ENCODE measurements at regions not wholly inside any gene's neighbourhood (a gene's known extent, or its start where the extent isn't known, plus 50 kb on each side); places are given as distances from the start of the nearest gene placed in this dataset.
"Not testable (repeated sequence)": the region's sequence is repeated elsewhere in the genome, so short reads cannot be mapped to it uniquely, and the experiment has no call there.

DNA sequence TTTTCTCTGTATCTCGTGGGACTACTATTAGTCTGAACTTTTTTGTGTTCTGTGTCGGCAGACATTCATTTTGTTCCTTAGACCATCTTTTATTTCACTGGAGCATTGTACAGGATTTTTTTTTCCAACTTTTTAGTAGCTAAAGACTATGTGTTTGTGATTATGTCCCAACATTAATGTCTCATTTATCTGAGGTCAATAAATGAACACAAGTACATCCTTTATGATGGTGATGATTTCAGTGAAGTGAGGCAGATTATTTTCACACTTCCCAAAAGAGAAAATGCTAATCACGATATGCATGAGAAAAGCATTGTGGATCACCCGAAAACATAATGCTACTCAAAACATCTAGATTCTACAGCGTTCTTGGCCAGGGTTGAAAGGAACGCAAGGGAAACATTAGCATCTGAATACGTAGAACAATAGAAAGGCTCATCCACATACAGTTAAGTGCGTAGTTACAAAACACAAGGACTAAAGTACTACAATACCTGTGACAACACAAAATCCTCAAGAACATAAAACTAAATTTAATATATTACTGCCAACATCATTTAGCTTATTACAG lies 981.7 kb upstream of the NCAM2 start:
- no peak for DNase-seq

DNA sequence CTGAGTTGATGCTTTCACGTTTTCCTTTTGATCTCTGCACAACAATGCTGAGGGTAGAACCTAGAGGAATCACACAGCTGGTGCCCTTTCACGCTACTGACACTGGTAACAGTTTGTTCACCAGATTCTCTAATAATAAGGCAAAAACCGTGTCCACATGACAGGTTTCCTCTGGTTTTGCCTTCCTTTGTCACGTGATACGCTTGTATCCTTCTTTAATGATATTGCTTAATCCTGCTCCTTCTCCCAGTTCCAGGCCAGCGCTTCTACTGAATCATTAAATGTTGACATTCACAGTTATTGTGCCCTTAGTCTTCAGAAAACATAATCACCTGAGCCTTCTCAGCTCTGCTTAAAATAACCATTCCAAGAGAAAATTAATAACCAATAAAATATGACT lies 978.2 kb upstream of the NCAM2 start:
- DNase-seq: no peak

DNA sequence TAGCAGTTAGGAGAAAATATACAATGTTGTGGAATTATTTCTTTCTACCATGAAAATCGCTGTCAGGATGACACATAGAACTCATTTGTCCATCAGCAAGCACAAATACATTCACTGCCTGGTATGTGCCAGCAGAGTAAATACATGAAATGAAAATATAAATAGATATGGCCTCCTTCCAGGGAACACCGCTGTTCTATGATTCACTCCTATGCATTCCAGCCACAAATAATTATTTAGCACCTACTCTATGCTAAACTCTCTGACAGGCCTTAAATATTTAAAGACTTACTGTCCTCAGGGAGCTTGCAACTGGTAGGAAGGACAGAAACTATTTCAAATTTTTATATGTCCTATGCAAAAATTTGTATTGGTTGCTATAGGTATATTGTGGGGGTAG lies 975.0 kb upstream of the NCAM2 start:
- DNase-seq: no peak

DNA sequence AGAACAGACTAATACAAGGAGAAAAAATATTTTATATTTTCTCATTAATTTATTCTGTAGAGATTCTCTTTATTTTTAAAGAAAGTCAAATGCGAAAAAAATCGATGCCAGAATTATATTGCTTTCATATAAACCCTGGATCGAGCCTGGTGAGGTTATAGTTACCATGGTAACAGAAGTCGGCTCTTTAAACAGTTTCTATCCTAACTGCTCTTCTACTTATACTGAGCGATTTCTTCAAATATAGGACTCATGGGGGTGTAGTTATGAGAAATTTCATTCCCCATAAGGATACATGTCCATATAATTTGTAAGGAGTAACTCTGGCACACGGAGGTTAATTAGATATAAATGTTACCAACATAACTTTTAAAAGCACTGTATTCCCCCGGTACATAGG lies 973.5 kb upstream of the NCAM2 start:
- DNase-seq: no peak

DNA sequence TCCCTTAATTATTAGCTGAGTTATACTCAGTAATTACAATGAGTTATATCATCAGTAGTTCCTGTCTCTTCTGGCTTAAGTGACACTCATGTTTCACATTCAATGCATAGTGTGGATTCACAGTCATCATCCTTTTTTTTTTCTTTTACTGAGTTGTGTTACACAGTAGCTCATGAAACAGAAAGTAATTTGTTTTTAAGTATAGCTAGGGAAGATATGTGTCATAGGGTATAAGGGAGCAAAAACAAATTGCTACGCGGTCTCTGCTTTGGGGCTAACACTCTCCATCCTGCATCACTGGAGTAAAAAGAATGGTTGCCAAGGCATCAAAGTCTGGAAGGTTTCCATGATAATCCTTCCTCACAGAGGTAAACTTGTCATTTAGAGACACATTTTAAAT lies 971.7 kb upstream of the NCAM2 start:
- DNase-seq: no peak

DNA sequence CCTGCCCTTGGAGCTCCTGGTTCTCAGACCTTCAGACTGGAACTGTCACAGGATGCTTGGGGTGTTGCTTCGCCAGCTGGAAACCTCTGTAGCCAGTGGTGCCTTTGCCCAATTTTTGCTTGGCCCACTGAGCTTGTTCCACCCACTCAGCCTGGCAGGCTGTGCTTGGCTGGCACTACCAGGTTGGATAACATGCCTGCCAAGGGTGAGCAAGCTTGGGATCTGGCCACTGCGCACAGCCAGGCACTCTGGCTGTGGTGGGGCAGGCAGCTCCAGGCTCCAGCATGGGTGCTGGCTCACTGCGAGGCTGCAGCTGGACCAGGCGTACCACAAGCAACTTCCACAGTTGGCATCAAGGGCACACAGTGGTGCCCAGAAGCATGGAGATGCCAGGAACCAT lies 967.8 kb upstream of the NCAM2 start:
- no peak for DNase-seq

DNA sequence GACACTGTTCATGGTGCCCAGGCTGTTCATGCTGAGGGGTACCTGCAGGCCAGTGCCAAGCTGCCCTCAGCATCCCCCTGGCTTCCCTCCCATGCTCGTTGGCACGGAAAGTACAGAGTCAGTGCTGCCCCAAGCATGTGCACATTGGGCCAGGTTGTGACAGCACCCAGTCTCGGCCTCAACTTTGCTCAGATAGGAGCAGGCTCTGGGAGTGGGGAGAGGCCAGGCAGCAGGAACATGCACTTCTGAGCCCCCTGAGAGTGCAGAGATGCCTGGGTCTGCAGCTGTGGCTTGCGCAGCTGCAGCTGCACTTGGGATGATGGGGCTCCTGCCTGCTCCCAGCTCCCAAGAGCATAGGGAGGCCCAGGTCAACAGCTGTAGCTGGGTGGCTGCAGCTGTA lies 966.4 kb upstream of the NCAM2 start:
- DNase-seq: no peak

DNA sequence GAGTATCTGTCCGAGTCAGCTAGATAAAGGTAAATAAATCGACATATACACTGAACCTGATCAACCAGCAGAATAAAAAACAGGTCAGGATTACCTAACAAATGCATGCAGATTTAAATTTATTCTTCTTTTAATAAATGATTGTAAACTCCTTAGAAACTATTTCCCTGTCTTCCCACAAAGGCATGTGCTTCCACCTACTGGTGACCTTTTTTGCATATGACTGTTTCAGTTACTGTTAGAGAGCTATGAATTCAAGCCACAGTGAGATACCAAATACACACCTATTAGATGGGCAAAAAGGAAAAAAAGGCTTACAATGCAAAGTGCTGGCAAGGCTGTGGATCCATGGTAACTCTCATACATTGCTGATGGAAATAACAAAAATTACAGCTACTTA lies 957.4 kb upstream of the NCAM2 start:
- DNase-seq: peak; percentile 7

DNA sequence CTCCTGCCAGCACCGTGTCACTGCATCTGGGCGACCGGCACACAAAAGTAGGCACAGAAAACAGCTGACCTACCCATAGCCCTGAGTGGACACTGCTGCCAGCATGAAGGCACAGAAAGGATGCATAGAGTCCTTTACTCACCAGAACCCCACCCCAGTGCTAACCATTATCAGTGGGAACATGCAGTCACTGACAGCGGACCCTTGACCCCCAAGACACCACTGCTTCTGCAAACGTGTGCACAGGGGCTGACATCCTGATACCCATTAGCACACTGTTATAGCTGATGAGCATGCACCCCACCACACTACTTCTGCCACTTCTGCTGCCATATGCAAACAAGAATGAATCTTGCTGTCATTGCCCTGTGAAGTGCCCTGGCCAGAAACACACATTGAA lies 953.0 kb upstream of the NCAM2 start:
- no peak for DNase-seq

DNA sequence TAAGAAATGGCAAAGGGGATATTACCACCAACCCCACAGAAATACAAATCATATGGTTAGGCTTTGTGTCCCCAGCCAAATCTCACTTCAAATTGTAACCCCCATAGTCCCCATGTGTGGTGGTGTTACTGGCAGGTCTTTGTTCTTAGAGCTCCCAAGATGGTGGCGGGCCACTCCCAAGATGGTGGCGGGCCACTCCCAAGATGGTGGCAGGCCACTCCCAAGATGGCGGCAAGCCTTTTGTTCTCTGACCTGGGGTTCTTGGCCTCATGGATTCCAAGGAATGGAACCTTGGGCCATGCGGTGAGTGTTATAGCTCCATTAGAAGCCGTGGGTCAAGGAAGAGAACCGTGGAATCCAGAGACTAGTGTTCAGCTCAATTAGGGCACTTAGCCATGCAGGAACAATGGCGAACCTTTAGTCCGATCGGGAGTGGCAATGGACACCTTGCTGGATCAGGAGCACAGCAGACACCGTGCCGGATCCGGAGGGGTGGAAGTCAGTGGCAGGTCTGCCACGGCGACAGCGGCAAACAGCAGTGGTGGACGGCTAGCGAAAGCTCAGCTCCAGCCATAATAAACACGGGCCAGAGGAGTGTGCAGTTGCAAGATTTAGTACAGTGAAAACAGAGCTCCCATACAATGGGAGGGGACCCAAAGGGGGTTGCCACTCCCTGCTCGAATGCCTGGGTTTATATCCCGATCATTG lies 949.9 kb upstream of the NCAM2 start:
- DNase-seq: not testable (repeated sequence)

DNA sequence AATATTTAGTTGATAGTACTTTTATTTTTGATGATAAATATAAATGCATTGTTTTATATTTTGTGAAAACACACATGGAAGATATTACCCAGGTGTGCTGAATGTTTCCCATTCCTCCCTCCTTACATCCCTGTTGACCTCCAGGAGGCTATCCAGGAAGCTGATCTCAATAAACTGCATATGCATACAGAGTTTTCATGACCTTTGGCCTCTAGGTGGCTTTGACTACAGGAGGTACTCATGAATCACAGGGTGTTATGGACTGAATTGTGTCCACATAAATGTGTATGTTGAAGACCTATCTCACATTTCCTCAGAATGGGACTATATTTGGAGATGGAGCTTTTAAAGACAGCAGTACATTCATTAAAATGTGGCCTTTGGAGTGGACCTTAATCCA lies 914.9 kb upstream of the NCAM2 start:
- no peak for DNase-seq

DNA sequence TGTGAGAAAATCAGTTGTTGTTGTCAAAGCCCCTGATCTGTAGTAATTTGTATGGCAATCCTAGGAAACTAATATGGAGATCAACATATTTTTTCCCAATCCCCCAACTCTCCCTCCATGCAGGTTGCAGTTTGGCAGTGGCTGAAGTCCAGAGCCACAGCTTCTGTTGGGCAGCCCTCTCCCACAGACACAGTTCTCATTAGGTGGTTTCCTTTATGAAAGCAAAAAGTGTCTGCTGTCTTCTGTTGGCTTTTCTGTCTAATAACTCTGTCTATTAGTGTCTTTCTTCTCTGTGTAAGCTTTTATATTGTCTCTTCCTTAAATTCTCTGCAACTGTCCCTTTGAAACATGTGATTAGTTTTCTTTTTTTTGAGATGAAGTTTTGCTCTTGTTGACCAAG lies 914.3 kb upstream of the NCAM2 start:
- DNase-seq: no peak

DNA sequence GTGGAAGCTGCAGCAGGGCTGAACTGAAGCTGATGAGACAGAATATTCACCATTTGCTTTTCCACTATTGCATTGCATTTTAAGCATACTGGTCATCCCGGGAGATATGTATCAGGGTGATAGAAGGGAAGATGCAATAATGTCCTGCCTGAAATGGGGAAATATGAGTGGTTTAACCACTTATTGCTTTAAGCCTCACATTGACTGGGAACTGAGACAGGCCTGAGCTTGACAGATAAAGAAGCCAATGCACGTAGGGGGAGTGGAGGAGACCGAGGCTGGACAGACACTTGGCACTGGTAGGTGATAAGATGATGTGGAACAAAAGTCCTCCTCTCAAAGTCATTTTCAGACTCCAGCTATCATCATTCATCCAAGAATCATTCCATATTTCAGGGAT lies 911.7 kb upstream of the NCAM2 start:
- peak; percentile 38 for DNase-seq

DNA sequence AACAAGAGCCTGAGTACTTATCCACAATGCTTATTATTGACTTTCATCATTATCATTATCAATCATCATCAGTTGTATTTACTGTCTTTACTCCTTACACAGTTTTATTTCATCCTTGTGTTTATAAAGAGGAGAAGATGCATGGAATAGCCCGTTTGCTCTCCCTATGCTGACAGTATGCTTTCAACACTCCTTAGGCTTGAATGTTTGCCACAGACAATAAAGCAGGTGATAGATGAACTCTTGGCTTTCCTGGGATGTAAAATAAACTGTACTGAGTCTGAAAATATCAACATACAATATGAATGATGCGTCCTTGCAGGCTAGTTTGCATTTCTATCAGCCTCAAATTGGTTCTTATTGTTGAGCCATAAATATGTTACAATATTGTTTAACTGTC lies 891.8 kb upstream of the NCAM2 start:
- DNase-seq: no peak

DNA sequence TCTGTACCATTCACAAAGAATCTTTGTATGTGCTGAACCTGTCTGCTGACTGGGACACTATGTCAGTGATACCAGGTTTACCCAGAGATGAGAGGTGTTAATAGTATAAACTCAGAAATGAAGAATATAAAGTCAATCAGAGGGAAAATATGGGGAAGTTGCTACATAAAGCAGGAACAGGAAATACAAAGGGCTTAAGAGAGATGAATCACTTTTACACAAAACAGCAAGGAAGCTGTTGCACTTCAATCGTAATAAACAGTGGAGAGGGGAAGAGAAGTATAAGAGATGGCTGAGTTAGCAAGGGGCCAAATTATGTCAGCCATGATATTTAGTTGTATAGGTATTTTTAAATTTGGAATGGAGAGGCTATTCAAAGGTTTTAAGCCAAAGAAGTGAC lies 890.2 kb upstream of the NCAM2 start:
- no peak for DNase-seq

DNA sequence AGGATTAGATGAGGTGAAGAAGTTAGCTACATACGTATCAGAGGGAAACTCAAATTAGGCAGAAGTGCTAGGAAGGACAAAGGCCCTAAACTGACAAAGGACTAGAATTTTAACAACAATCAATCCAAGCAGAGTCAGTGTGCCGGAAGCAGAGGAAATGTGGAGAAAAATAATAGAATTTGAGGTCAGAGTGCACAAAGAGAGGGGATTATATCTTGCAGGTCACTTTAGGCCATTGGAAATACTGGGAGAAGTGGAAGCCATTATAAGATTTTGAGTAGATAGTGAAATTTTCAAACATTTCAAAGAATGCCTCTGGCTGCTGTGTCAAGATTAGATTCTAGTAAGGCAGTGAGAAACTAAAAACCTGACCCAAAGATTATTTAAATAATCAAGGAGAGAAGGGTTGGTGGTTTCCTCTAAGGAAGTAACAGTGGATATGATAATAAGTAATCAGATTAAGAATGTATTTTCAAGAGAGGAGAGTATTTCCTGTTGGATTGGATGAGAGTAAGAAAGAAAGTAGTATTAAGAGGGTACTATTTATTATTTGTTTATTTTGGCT lies 889.2 kb upstream of the NCAM2 start:
- no peak for DNase-seq

DNA sequence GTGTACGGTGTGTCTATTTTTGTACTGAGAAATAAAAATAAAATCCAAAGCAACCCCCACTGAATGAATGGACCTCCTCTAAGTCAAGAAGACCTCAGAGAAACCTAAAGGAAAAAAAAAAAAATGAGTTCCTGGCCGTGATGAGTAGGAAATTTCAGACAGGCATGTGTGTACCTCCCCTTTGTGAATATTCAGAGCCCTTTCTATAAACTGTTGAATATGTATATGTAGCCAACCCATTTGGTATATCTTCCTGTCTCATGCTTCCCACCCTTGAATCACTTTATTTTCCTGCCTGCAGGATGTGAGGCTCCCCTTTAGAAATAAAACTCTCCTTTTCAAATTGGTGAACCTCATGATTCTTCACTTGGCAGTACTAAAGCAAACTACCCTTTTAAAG lies 887.8 kb upstream of the NCAM2 start:
- DNase-seq: no peak

DNA sequence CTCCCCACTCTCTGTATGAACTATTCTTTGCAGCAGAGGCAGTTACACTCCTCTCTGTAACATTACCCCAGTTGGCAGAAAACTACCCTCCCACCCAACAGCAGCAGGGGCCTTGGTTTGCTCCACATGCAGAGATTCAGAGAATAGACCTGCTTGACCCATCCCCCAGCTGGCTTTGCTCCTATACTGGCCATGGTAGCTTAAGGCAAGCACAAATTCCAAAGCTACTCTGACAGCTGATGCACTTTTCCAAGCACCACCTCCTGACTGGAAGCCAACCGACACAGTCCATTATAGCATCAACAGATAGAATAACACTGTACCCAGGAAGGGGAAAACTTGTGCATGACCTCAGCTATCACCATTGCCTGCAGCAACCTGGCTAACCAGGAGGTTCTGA lies 846.5 kb upstream of the NCAM2 start:
- DNase-seq: no peak

DNA sequence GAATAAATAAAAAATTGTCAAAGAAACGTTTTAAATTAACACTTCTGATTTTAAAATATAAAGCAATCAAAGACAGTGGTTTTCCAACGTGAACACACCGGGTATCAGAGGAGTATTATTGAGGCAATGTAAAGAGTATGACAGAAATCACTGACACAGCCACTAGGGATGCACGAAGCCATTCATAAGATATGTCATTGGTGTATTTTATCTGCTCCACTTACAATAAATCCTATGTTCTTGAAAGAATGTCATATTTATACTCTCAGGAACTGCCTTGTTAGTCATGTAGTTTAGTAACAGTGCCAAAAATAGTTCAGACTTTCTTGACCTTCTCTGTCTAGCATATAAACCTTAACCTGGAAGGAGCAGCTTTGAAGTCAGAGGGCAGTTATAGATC lies 835.0 kb upstream of the NCAM2 start:
- DNase-seq: no peak

DNA sequence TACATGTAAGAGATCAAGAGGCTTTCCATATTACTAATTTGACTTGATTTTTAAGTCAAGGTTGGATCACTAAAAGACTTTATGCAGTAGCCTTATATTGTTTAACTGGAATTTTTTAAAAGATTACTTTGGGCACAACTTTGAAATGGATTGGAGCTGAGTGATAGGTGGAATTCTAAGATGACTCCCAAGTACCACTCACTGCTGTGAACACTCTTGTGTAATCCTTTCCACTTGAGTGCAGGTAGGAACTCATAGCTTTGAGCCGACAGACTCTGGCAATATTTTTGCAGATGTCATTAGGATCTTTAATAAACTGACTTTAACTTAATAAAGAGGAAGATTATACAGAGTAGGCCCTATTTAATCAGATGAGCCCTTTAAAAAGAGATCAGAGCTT lies 831.1 kb upstream of the NCAM2 start:
- DNase-seq: no peak

DNA sequence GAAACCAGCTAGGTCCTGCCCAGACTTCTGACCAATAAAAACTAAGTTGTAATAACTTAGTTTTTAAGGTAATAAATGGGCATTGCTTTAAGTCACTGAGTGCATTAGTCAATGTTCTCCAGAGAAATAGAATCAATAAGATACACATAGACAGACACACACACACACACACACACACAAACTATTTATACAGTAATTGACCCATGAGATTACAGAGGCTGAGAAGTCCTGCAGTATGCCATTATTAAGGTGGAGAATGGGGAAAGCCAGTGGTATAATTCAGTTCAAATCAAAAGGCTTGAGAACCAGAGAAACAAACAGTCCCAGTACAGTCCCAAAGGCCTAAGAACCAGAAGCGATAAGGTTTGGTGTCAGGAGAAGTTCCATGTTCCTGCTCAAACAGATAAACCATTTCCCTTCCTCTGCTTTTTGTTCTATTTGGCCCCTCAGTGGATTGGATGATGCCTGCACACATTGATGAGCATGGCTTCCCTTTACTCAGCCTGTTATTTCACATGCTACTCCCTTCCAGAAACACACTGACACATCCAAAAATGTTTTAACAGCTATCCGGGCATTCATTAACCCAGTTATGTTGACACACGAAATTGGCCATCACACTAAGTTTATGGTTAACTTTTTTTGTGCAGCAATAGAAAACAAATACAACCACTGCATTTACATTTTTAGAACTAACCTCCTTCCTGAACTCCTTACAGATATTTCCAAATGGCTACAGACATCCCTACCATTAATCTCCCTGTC lies 828.2 kb upstream of the NCAM2 start:
- DNase-seq: no peak

DNA sequence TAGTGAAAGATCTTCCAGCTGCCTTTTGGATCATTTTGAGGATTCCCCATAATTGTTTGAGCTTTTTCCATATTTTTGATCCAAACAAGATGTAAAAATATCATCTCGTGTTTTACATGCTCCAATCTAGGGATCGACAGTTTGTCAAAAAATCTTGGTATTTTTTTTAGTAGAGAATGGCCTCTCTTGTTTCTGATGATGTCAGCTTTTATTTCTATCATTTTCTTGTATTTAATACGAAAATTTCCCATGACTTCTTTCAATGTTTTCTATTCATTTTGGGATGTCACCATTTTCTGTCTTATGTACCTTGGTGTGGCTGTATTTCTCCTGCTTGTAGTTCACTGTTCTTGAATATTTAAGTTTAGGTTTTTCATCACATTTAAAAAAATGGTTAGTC lies 812.0 kb upstream of the NCAM2 start:
- no peak for DNase-seq

DNA sequence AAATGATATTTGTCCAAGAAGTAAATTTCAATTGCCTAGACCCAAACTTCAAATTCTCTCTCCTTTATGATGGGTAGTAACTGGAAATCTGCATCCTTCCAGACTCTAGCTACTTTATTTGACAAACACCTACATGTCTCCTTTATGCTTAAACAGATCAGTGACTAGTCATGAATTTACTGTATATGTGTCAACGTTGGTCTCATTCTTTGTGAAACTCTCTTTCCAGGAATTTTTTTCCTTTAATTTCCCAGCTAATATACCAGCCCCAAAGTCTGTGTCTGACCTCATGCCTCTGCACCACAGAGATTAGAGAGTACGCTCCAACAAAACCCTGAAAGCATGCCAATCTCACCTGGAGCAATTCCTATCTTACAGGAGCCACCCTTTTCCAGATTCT lies 811.2 kb upstream of the NCAM2 start:
- no peak for DNase-seq

DNA sequence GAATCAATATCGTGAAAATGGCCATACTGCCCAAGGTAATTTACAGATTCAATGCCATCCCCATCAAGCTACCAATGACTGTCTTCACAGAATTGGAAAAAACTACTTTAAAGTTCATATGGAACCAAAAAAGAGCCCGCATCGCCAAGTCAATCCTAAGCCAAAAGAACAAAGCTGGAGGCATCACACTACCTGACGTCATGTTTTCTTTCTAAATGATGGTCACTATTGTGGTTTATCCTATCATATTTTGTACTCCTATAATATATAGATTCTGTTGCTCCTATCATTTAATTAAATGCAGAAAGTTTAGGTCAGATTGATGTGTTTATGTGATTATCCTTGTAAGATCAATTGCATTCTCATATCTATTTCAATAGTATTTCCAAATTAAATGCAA lies 796.9 kb upstream of the NCAM2 start:
- DNase-seq: not testable (repeated sequence)
